ENCODE measurements at regions not wholly inside any gene's neighbourhood (a gene's known extent, or its start where the extent isn't known, plus 50 kb on each side); places are given as distances from the start of the nearest gene placed in this dataset.

DNA sequence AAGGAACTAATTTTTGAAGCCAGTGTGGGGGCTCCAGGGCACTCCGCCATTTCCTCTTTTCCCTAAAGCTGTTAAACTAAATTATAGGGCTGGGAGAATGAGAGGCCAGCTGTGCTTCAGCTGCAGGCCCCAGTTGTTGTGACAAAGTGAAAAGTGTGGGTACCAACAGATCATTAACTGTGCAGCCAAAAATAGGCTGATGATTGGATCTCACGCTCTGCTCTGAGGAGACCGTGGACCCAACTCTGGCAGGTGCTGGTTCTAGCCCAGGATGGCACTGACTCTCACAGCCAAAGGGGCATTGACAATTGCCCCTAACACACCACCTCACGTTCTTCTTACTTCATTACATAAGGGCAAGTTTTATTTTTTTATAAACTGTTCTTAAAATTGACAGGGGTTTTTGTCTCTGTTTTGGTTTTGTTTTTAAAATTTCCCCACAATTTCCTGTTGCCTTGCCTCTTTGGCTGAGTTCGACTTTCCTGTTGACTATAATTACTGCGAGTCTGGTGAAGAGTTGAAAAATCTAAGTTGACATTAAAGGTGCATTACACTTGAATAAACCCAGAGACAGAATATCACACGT is 391.0 kb downstream of the FGF9 start:
- DNase-seq (ENCODE audit: low spot score) = no peak

DNA sequence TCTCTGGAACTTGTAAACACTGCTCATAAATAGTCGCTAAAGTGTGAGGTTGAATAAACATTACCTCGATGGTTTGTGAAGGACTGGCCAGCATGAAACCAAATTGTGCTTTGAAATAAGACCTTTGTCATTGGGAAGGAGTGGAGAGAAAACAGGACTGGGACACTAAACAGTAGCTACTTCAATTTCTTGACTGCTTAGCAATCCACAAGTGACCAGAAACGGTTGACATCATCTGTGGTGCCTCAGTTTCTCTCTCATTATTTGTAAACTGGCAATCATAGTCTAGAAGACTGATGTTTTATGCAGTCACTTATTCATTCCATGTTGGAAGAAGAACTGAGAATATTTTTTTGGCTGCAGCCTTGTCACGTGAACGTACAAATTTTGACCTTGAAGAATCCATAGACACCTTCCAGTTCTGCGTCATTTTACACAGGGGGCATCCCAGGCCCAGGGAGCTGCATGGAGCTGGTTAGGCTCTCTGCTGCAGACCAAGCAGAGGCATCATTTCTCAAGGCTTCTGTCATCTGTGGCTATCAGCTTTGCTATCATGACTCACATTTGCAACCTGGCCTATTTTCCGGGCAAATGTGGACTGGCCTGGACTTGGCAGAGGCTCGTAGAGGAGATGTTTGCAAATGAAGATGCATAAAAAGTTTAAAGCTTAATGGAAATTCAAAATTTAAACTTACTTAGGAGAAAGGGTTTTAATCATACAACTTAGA is 391.8 kb downstream of the FGF9 start:
- DNase-seq (ENCODE audit: low spot score) = no peak

DNA sequence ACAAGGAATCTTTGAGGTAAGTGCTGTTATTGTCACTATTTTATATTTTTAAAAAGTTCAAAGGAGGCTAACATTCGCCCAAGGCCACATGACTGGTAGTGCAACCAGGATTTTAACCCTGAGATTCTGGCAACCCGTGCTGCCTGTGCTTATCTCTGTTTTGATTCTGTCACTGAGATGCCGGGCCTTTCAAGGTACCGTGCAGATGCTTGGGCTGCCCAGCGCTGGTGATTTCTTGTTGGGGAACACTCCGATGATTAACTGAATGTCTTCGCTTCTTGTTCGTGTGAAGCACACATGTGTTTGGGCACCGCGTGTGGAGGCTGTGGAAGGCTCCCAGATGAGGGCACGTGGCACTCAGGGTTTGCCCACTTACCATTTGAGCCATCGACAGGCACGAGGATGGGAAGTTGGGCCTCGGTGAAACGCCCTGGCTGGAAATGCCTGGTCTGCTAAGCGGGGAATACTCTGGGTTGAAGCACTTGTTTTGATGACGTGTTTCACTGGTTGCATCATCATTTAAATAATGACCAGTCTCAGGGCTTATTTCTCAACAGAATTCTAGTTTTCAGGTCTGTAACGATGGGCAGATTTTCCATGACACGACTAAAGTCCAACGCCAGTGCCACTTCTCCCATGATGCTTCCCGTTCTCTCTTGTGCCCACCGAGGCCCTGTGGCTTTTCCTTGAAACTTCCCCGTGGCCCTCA is 392.7 kb downstream of the FGF9 start:
- no peak for DNase-seq (ENCODE audit: low spot score)

DNA sequence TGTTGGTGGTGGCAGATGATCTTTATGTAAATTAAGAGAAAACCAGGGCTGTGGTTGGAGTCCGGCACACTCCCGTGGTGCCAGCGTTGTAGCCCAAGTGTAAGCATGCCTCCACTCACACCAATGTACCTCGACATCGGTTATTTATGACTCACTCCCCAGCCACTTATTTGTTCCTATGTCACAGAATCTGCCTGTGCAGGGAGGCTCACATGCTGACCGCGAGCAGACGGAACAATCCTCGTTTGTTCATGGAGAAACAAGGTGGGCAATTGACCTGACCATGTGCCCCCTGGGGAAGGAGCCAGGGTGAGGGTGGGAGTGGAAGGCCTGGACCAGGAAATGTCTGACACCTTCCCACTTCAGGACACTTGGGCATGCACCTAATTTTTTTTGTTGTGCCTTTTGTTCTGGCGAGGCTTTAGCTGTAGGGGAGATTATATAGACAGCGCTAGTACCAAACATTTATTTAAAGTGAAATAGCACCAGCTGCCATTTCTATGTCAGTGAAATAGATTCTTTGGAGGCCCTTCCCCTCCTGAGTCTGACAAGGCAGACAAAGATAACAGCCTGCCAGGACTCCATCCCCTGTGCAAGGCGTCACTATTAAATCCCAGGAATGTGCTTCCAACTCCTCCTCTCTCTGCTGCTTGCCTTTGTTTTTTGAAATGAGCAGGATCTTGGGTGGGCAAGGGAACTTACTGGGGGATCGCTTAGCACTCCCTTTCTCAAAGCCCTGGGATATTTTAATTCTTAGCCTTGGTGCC is 394.2 kb downstream of the FGF9 start:
- no peak for DNase-seq (ENCODE audit: low spot score)

DNA sequence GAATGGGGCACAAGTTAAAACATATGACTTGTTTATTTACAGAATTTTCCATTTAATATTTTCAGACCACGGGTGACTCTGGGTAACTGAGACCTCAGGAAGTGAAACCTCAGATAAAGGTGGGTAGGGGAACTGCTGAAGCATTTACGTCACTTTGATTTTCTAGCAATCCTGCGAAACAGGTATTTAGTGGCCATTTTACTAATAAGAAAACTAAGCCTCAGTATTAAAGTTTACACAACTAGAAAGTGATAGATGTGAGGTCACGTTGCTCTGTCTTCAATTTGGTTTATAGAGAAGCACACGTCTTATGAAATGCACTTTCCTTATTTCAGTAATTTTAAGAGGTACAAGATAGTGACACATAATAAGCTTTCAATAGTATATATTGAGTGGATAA is 402.8 kb downstream of the FGF9 start:
- DNase-seq (ENCODE audit: low spot score) = no peak

DNA sequence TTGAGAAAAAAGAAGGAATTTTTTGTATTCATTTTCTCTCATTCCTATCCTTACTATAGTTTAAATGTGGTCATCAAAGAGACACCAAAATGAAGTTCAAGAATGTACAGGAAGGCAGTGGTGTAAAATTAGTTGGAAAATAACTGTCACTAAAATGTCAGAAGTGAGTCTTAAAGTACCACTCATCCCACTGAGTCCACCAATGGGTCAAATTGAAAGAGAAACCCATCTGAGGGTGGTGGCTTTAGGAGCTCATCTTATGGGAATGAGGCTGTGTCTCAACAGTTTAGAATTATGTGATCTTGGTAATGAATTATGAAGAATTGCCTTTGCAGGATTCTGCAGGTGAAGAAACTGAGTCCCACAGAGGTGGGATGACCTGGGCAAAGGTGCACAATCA is 403.5 kb downstream of the FGF9 start:
- no peak for DNase-seq (ENCODE audit: low spot score)

DNA sequence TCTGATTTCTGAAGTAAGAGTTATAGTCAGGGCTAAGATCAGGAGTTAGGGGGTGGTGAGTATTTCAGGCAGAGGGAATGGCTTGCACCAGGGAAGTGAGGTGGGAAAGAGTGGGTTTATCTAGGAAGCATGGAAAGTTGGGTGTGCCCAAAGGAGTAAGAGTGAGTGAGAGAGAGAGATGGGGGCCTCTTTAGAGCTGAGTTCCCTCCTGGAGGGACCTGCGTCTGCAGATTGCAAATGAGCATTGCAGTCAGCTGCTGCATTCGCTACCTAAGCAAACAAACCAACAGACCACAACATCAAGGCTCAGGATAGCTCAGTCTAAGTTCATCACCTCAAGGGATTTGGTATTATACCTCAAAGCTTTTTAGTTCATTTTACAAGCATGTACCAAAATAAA is 405.8 kb downstream of the FGF9 start:
- no peak for DNase-seq (ENCODE audit: low spot score)

DNA sequence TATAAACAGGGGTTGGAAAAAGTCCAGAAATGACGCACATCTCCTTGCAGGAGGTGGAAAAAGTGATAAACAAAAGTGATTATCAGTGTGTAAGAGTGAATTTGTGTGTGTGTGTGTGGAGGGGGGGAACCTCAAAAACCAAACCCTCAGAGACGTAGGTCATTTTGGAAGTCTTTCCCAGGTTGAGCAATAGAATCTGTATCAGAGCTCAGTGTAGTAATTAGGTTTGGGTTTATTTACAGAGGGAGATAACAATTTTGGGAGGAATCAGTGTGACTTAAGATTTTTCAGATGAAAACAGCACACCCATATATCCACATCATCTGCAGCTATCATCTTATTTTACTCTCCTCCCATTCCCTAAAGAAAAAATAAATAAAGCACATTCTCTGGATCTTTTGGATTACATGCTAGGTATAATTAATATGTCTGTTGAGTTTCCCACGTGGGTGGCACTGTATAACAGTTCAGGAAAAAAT is 406.4 kb downstream of the FGF9 start:
- DNase-seq (ENCODE audit: low spot score) = no peak

DNA sequence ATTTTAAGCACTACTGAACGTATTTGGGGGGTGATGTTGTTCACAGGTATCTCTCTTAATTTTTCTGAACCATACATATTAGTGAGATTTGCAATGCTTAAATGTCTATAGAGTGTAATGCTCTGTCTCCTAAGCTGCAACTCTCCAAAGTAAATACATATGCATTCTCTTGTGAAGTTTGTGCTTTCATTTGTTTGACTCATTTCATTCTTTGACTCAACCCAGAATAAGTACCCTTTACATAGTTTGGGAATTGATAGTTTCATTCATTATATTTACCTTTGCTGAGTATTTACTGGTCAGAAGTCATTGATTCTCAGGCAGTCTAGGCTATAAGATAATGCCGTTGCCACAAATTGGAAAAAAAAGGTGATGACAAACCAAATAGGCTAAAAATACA is 406.9 kb downstream of the FGF9 start:
- DNase-seq (ENCODE audit: low spot score) = no peak

DNA sequence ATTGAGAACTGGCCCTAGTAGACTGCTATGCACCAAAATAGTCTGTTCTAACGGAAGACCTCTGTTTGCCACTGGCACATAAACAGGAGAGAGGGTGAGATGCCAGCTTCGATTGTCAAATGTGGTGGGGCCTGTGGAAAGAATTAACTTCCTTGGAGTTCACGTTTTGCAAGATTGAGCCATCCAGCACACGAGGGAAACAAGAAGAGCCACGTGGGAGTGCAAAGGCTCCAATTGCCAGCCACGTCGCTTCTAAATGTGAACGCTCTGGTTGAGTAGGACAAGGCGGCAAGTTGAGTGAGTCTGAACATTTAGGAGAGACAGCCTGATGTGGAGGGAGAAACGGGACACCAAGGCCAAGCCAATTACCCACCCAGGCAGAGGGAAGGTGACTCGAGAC is 409.1 kb downstream of the FGF9 start:
- no peak for DNase-seq (ENCODE audit: low spot score)

DNA sequence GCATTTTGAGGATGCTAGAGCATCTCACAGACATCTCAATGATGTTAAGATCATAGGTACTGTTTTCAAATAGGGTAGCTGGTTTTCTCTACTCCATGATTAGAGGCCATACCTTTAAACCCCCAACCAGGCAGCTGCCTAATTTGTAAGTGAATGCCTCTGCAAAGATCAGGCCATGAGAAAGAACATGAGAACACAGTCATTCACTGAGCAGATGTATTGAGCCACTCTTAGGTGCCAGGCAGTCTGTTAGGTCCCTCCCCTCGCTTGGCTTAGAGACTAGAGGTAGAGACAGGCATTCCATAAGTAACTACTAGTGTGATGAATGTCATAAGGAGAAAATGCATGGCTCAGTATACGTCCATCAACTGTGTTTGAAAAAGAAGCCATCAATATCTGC is 410.0 kb downstream of the FGF9 start:
- DNase-seq (ENCODE audit: low spot score) = no peak

DNA sequence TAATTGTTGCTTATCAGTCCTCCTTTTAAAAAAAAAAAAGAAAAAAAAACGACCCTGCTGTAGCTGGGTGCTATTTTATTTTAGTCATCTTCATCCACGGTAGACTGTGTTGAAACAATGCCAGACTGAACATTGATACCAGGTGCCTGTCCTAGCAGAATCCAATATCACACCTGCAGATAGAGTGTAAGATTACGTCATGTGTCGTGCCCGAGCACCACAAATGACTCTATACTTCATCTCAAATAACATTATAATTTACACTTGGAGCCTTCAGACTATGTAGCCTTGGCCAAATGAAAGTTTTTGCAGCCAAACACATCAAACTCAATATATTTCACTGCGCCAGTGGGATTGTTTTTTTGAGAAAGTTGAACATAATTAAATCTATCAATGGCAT is 410.6 kb downstream of the FGF9 start:
- DNase-seq (ENCODE audit: low spot score) = no peak

DNA sequence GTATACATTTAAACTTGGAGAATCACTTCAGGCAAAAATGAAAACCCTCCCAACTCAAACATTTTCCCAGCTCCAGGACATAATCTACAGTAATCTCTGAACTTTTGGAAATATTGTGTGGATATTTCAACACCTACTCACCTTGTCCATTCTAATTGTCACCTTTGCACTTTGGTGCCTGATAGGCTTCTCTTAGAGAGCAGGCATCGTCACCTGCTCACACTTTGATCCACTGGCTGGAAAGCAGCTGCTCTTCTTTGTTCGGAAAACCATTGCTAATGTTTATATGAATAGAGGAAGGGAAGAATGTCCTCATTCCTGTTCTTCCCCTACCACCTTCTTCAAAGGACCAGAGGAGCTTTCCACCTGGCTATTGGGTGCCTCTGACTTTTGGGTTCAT is 411.2 kb downstream of the FGF9 start:
- no peak for DNase-seq (ENCODE audit: low spot score)

DNA sequence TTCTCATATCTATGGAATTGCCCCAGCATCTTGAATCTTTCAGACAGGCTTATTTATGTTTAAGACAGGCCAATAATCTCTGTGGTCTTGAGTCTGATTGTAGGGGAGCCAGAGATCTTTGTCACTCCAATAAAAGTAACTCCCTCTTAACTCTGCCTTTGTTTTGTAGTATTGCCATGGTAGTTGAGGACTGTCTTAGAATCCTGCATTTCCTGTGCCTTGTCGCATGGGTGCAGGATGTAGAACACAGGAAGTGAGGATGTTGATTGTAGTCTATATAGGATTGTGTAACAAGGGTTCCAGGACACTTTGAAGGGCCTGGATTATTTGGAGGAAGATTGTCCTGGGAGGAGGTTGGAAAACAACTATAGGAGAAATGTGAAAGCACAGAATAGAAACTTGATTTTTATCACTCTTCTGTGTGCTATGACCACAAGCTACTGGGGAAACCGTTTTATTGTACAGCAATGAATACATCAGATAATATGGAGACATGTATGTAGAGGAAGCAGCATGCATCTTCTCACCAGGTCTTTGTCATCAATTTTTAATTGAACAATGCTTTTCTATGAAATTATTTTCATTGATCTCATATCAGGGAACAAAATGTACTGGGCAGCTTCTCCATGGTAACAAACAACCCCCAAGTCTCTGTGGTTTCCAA is 411.7 kb downstream of the FGF9 start:
- no peak for DNase-seq (ENCODE audit: low spot score)

DNA sequence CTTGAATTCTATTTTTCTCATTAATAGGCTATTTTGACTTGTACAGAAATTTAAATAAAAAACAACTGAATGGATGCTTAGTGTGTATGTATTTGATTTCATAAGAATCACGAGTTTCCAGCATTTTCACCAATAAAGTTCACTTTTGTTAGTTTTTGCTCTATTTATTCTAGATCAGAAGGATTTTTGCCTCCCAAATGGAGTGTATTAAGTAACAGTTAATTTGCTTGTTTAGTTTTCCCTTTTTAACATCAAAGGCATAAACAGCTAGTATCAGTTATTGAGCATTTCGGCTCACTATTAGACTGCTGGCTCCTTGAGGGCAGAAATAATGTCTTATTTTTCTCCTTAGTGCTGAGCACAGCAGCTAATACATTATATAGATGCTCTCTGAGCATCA is 414.1 kb downstream of the FGF9 start:
- no peak for DNase-seq (ENCODE audit: low spot score)

DNA sequence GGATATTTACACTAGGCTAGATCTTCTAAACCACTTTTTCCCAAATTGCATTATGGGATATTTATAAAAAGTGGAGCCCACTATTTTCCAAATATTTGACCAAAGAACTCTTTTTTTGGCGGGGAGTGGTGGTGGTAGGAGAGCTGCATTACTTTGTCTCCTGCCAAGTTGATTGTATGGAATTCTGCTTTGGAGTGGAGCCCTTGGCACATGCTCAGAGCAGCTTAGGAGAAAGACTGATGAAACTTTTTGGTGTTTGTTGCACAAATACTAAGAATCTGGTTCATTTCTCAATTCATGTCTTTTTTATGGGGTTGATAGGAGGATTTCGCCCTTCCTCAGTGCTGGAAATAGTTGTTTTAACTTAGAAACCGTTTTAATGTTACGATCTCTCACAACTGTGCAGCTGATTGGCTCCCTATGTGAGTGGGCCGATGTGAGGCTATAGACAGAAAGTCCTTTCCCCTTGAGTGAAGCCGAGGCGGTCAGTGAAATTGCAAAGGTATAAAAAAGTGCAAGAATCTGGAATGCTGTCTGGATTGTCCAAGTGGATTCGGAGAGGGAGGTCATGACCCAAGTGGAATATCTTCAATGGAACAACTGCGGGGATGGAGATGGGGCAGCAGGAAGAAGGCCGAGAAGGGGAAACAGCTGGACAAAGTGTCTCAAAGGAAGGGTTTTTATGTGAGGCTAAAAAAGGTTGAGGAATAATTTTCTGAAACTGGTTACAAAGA is 415.9 kb downstream of the FGF9 start:
- DNase-seq (ENCODE audit: low spot score) = no peak

DNA sequence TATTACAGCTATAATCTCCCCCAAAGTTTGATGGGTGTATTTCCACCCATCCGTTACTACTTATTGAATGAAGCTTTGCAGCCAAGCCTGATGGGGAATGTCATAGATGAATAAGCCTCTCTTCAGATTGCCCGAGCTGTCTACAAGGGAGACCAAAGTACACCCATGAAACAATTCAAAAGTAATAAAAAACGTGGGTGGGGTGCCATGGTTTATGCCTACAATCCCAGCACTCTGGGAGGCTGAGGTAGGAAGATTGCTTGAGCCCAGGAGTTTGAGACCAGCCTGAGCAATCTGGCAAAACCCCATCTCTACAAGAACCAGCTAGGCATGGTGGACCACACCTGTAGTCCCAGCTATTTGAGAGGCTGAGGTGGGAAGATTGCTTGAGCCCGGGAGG is 419.2 kb downstream of the FGF9 start:
- no peak for DNase-seq (ENCODE audit: low spot score)

DNA sequence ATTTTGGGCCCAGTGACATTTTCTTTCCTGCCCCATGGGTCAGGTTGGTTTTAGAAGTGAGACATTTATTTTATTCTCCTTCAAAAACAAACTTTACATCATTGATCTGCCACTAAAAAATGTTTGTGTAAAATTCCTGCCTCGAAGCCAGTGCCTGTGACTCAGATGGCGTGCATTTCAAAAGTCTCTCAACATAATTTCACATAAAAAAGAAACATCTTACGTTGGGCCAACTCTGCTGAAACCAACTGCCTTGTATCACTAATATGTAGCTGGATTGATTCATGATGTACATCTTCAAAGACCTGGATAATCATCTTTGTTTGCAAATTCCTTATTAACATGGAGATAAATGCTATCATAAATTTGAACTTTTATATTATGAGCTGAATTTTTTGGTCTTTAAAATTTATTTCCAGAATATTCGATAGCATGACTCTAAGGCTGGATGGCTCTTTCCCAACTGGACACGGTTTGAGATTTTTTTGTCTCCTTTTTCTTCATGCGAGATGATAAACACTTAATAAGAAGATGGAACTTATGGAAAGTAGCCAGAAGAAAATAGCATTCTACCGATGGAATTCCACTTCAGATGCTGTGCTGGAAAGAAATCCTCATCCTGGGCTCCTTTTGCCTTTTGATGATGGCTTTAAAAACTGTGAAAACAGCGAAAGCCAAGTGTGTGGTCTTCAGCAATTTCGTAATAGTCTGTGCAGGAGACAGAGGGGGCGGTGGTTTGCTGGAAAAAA is 420.5 kb downstream of the FGF9 start:
- no peak for DNase-seq (ENCODE audit: low spot score)

DNA sequence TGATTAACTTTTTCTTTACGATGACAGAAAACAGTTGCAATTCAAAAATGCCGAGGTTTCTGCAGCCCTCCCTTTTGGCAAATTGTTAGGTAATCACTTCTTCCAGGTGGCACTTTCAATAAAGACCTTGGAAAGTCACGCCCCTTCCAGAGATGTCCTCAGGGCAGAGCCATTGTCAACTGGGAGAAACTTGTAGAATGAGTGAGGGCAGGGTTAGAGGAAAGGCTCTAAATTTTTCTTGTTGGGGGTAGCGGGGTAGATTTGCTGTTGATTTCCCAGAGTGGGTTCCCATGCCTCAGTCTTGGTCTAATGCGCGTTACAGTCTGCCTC is 421.1 kb downstream of the FGF9 start:
- DNase-seq (ENCODE audit: low spot score) = no peak

DNA sequence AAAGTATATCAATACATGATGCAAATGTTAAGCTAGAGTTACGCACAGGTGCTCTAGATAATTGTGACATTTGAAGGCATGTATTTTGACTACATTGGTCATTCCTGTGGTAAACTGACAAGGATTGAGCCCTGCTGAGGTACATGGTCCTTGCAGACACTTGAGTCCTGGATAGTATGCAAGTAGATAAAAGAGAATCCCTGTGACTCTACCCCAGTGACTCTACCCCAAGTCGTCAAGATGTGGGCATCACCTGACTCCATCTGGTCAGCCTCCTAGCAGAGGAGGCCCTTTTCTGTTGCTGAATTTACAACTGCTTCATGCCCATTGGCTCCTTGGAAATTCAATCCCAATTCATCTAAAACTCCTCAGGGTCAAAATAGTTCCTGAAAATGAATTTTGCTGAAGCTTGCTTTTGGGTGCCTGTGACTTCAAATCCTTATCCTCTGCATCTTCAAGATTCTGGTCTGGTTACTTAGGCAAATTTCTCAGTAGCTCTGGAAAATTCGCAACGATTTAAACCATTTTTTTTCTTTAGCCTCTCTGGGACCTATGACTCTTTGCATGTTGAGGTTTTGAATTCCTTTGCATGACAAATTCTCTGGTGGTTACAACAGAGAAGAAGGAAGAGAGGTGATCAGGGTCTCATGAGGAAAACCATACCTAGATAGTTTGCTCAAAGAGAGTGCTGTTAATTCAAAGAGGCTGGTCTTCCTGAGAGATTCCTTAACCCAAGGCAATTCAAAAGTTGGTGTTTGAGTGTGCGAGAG is 422.1 kb downstream of the FGF9 start:
- no peak for DNase-seq (ENCODE audit: low spot score)

Measured in pons (tissue), 1 donor.